MCF 10A (cell line): ENCODE measurements at regions not wholly inside any gene's neighbourhood (a gene's known extent, or its start where the extent isn't known, plus 50 kb on each side); places are given as distances from the start of the nearest gene placed in this dataset.

Experiments used
- BruUV-seq: library from RNA; stranded (reverse); fragments of 400-500 nt; replicated peaks from 2 replicates; lab custom pipeline; 2021; lab: Mats Ljungman, UMichigan
- CTCF ChIA-PET: fragments of 300-600 bp; sonication (Branson Sonifier 250); formaldehyde crosslinking; extraction: SDS; loops from one replicate; lab custom pipeline; 2021; ENCODE audit warnings: antibody characterized with exemption, inconsistent platforms; lab: Yijun Ruan, JAX
- POLR2A ChIA-PET: fragments of 300-600, 350-650 bp; sonication (Branson Sonifier 250); formaldehyde crosslinking; extraction: SDS; loops from one replicate; lab custom pipeline; 2020; ENCODE audit warnings: antibody characterized with exemption, inconsistent platforms; lab: Yijun Ruan, JAX
- DNase-seq: peaks from one replicate; pipeline ENCODE4 v3.0.0-alpha.2; 2018; ENCODE audit not compliant: unreplicated experiment
- H3K27ac Mint-ChIP-seq: one replicate; pipeline ENCODE4 v1.8.0; 2022; ENCODE audit warnings: mild to moderate bottlenecking, low read depth, mixed read lengths; ENCODE audit not compliant: unreplicated experiment
- H3K27me3 Mint-ChIP-seq: one replicate; pipeline ENCODE4 v1.8.0; 2022; ENCODE audit warnings: mixed read lengths; ENCODE audit not compliant: insufficient read depth, unreplicated experiment
- H3K36me3 Mint-ChIP-seq: one replicate; pipeline ENCODE4 v1.8.0; 2022; ENCODE audit warnings: mild to moderate bottlenecking, moderate library complexity, mixed read lengths; ENCODE audit not compliant: insufficient read depth, unreplicated experiment
- H3K4me1 Mint-ChIP-seq: one replicate; pipeline ENCODE4 v1.8.0; 2022; ENCODE audit warnings: mixed read lengths; ENCODE audit not compliant: insufficient read depth, unreplicated experiment
- H3K4me3 Mint-ChIP-seq: one replicate; pipeline ENCODE4 v1.8.0; 2022; ENCODE audit warnings: mild to moderate bottlenecking, moderate library complexity, mixed read lengths; ENCODE audit not compliant: unreplicated experiment
- H3K9me3 Mint-ChIP-seq: one replicate; pipeline ENCODE4 v1.8.0; 2022; ENCODE audit warnings: mixed read lengths; ENCODE audit not compliant: unreplicated experiment
- intact Hi-C: fragments of 100-400 bp; cut with micrococcal nuclease; formaldehyde crosslinking; loops from 2 replicates; pipeline ENCODE4 v1.14.1; 2022
- TF ChIP-seq, protein P1 (sequence below): fragments of 200-600 bp; IDR thresholded peaks from one replicate; pipeline ENCODE4 v1.8.0; 2022; ENCODE audit warnings: antibody characterized with exemption, mild to moderate bottlenecking; ENCODE audit not compliant: unreplicated experiment

DNA sequence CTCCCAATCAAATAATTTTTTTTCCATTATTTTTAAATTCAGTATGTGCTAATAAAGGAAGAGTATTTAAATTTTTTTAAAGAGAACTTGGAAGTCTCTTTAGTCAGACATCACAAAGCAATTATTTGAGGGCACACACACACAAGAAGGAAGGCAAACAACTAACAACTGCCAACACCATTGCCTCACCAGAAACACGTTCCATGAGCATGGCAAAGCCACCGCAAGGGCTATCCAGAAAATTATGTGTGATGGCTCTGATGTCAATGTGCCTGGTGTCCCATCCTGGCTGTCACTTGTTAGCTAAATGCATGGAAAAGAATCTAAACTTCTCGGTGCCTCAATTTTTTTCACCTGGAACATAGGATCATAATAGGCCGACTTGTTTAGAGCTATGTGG is 262.9 kb downstream of the SEC16B start:
- ChIA-PET POLR2A (no interaction called here), CTCF (interaction anchor here (0.6 to 1.1 kb wide), 4 partner anchors 13 to 803 kb away, joined by 3 read pairs; no protein-coding TSS in a partner anchor)
- Mint-ChIP-seq H3K36me3 (no peaks in the 10 kb centered on the region), H3K27me3 (no peaks in the 10 kb centered on the region), H3K4me1 (no peaks in the 10 kb centered on the region), H3K4me3 (no peak overlapping the region), H3K27ac (no peak overlapping the region), H3K9me3 (peaks cover 6% of the 10 kb centered on the region)
- intact Hi-C loops: no loop called here
- BruUV-seq: no TSS peak
- TF ChIP-seq, protein P1, sequence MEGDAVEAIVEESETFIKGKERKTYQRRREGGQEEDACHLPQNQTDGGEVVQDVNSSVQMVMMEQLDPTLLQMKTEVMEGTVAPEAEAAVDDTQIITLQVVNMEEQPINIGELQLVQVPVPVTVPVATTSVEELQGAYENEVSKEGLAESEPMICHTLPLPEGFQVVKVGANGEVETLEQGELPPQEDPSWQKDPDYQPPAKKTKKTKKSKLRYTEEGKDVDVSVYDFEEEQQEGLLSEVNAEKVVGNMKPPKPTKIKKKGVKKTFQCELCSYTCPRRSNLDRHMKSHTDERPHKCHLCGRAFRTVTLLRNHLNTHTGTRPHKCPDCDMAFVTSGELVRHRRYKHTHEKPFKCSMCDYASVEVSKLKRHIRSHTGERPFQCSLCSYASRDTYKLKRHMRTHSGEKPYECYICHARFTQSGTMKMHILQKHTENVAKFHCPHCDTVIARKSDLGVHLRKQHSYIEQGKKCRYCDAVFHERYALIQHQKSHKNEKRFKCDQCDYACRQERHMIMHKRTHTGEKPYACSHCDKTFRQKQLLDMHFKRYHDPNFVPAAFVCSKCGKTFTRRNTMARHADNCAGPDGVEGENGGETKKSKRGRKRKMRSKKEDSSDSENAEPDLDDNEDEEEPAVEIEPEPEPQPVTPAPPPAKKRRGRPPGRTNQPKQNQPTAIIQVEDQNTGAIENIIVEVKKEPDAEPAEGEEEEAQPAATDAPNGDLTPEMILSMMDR: no peak
- no peak for DNase-seq

DNA sequence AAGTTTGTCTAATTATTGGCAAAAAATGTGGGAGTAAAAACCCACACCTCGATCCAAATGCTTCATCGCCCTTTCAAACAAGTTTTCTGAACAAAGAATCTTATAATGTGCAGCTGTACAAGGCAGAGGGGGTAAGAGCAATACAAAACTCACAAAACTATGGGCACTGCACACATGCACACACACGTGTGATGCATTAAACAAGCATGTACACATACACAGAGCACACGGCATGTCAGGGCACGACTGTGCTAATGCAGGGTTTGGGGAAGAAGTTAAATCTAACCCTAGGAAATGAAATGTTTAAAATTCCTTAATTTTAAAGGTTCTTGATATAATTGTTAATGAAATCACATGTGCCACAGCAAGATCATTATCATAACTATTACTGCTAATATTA is 264.0 kb downstream of the SEC16B start:
- H3K27me3 Mint-ChIP-seq: no peaks in the 10 kb centered on the region
- intact Hi-C loops: no loop called here
- H3K36me3 Mint-ChIP-seq: no peaks in the 10 kb centered on the region
- H3K27ac Mint-ChIP-seq: no peak overlapping the region
- TF ChIP-seq, protein P1: no peak
- no peaks in the 10 kb centered on the region for H3K4me1 Mint-ChIP-seq
- H3K4me3 Mint-ChIP-seq: no peak overlapping the region
- DNase-seq: no peak
- CTCF ChIA-PET: no interaction called here
- H3K9me3 Mint-ChIP-seq: peaks cover 5% of the 10 kb centered on the region
- no TSS peak for BruUV-seq
- POLR2A ChIA-PET: no interaction called here

DNA sequence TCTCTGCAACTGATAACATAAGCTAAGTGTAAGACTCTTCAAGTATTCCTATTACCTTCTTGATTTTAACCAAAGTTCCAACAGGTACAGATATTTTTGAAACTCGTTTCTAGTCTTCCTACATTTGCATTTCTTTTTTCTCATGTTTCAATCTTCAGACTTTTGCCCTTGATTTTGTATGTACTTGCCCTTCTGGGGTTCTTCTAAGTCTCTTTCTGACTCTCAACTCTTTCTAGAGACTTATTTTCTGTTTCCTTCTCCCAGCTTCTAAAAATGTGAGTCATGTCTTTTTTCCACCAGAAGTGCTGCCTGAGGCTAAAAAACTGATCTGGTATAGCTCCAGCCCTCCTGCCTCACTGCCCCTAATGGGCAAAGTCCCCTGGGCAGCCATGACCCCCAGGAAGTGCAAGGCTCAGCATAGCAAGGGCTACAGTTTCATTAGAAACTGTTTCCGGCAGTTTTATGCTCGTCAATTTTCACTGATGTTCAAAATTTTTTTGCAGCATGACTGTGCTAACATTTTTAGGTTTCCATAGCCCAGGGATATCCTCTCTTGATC is 265.9 kb downstream of the SEC16B start:
- H3K4me3 Mint-ChIP-seq: no peak overlapping the region
- no peaks in the 10 kb centered on the region for H3K36me3 Mint-ChIP-seq
- CTCF ChIA-PET: interaction anchor here (0.7 kb wide), 1 partner anchor 131 kb away, joined by 3 read pairs; no protein-coding TSS in a partner anchor
- intact Hi-C loops: no loop called here
- no peaks in the 10 kb centered on the region for H3K27me3 Mint-ChIP-seq
- no peak for DNase-seq
- TF ChIP-seq, protein P1: no peak
- POLR2A ChIA-PET: no interaction called here
- no peaks in the 10 kb centered on the region for H3K4me1 Mint-ChIP-seq
- no TSS peak for BruUV-seq
- no peak overlapping the region for H3K27ac Mint-ChIP-seq
- H3K9me3 Mint-ChIP-seq: no peaks in the 10 kb centered on the region

DNA sequence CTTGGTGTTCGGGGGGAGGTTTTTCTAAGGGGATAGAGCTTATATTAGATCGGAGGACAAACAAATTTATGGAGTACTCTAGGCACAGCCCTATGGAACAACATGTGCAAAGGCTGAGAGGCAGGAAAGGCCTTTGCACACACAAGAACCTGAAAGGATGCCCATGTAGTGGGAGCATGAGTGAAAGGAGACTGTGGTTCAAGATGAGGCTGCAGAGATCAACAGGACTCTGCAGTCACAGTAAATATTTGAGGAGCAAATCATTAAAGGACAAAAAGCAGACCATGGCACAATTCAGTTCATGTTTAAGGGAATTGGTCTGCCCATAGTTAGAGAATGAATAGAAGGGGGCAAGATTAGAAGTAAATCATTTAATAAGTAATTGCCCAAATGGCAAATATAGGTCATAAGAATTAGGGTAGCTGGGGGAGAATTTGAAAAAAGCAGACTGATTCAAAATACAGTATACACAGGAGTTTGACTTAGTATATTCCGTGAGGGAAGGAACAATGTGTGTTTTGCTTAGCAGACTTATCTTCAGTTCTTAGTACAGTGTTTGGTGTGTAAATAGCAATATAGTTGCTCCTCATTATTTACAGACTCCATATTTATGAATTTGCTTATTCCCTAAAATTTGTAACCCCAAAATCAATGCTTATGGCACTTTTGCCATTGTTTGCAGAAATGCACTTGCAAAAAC is 268.1 kb downstream of the SEC16B start:
- Mint-ChIP-seq H3K4me3 (no peak overlapping the region), H3K4me1 (no peaks in the 10 kb centered on the region), H3K27ac (no peak overlapping the region), H3K36me3 (no peaks in the 10 kb centered on the region), H3K27me3 (no peaks in the 10 kb centered on the region), H3K9me3 (no peaks in the 10 kb centered on the region)
- ChIA-PET CTCF (interaction anchor here (0.6 to 1.3 kb wide), 3 partner anchors 10 to 1310 kb away, joined by 3 to 5 read pairs (median 4); no protein-coding TSS in a partner anchor), POLR2A (no interaction called here)
- intact Hi-C loops: no loop called here
- no peak for DNase-seq
- BruUV-seq: no TSS peak
- TF ChIP-seq, protein P1: no peak
